ENCODE measurements at regions not wholly inside any gene's neighbourhood (a gene's known extent, or its start where the extent isn't known, plus 50 kb on each side); places are given as distances from the start of the nearest gene placed in this dataset.

- no peaks in the 10 kb centered on the region for H3K36me3 Mint-ChIP-seq
- no peak overlapping the region for H3K4me3 Mint-ChIP-seq
- no peaks in the 10 kb centered on the region for H3K4me1 Mint-ChIP-seq
- H3K9me3 Mint-ChIP-seq: peaks cover 12% of the 10 kb centered on the region
- peaks cover 2% of the 10 kb centered on the region for H3K27me3 Mint-ChIP-seq
- H3K27ac Mint-ChIP-seq: no peak overlapping the region
Measured at GRCh38 chr11:115767883-115768282, 263.7 kb upstream of the CADM1 start.

GRCh38 chr11:115767047-115767802 lies 263.0 kb upstream of the CADM1 start:
- peaks cover 12% of the 10 kb centered on the region for H3K9me3 Mint-ChIP-seq
- H3K27ac Mint-ChIP-seq: no peak overlapping the region
- no peaks in the 10 kb centered on the region for H3K4me1 Mint-ChIP-seq
- no peaks in the 10 kb centered on the region for H3K36me3 Mint-ChIP-seq
- H3K27me3 Mint-ChIP-seq: peaks cover 2% of the 10 kb centered on the region
- H3K4me3 Mint-ChIP-seq: no peak overlapping the region

- Mint-ChIP-seq H3K4me1 (no peaks in the 10 kb centered on the region), H3K27ac (no peak overlapping the region), H3K9me3 (peaks cover 10% of the 10 kb centered on the region)
Measured at GRCh38 chr11:115766561-115766960, 262.3 kb upstream of the CADM1 start.

GRCh38 chr11:115765803-115766239 lies 261.6 kb upstream of the CADM1 start:
- Mint-ChIP-seq H3K27me3 (peaks cover 6% of the 10 kb centered on the region), H3K4me3 (no peak overlapping the region), H3K27ac (no peak overlapping the region), H3K9me3 (peaks cover 2% of the 10 kb centered on the region), H3K4me1 (no peaks in the 10 kb centered on the region), H3K36me3 (no peaks in the 10 kb centered on the region)

More at GRCh38 chr11:115766561-115766960, 262.3 kb upstream of the CADM1 start:
- H3K27me3 Mint-ChIP-seq: peaks cover 6% of the 10 kb centered on the region
- H3K36me3 Mint-ChIP-seq: no peaks in the 10 kb centered on the region
- H3K4me3 Mint-ChIP-seq: no peak overlapping the region

- H3K4me1 Mint-ChIP-seq: no peaks in the 10 kb centered on the region
- no peak overlapping the region for H3K4me3 Mint-ChIP-seq
- H3K36me3 Mint-ChIP-seq: no peaks in the 10 kb centered on the region
- H3K27me3 Mint-ChIP-seq: peaks cover 6% of the 10 kb centered on the region
- no peaks in the 10 kb centered on the region for H3K9me3 Mint-ChIP-seq
- H3K27ac Mint-ChIP-seq: no peak overlapping the region
Measured at GRCh38 chr11:115764176-115764575, 260.0 kb upstream of the CADM1 start.

GRCh38 chr11:115761817-115762216 lies 257.6 kb upstream of the CADM1 start:
- Mint-ChIP-seq H3K27ac (no peak overlapping the region), H3K4me3 (no peak overlapping the region), H3K36me3 (no peaks in the 10 kb centered on the region), H3K27me3 (peaks cover 21% of the 10 kb centered on the region), H3K9me3 (no peaks in the 10 kb centered on the region), H3K4me1 (no peaks in the 10 kb centered on the region)

- Mint-ChIP-seq H3K36me3 (no peaks in the 10 kb centered on the region), H3K27me3 (peaks cover 23% of the 10 kb centered on the region), H3K4me1 (no peaks in the 10 kb centered on the region), H3K27ac (no peak overlapping the region), H3K9me3 (no peaks in the 10 kb centered on the region), H3K4me3 (no peak overlapping the region)
Measured at GRCh38 chr11:115761348-115761747, 257.1 kb upstream of the CADM1 start.

GRCh38 chr11:115760461-115761320 lies 256.5 kb upstream of the CADM1 start:
- Mint-ChIP-seq H3K36me3 (no peaks in the 10 kb centered on the region), H3K27ac (no peak overlapping the region), H3K27me3 (peaks cover 23% of the 10 kb centered on the region), H3K4me3 (no peak overlapping the region), H3K4me1 (no peaks in the 10 kb centered on the region), H3K9me3 (no peaks in the 10 kb centered on the region)

GRCh38 chr11:115759622-115760460 lies 255.6 kb upstream of the CADM1 start:
- Mint-ChIP-seq H3K36me3 (no peaks in the 10 kb centered on the region), H3K9me3 (no peaks in the 10 kb centered on the region), H3K27me3 (peaks cover 23% of the 10 kb centered on the region), H3K4me1 (no peaks in the 10 kb centered on the region), H3K27ac (no peak overlapping the region), H3K4me3 (no peak overlapping the region)

- peaks cover 23% of the 10 kb centered on the region for H3K27me3 Mint-ChIP-seq
- no peak overlapping the region for H3K4me3 Mint-ChIP-seq
- no peaks in the 10 kb centered on the region for H3K4me1 Mint-ChIP-seq
- no peaks in the 10 kb centered on the region for H3K9me3 Mint-ChIP-seq
- H3K36me3 Mint-ChIP-seq: no peaks in the 10 kb centered on the region
- no peak overlapping the region for H3K27ac Mint-ChIP-seq
Measured at GRCh38 chr11:115758011-115758410, 253.8 kb upstream of the CADM1 start.

GRCh38 chr11:115751243-115752015 lies 247.2 kb upstream of the CADM1 start:
- H3K27me3 Mint-ChIP-seq: peaks cover 4% of the 10 kb centered on the region
- H3K36me3 Mint-ChIP-seq: no peaks in the 10 kb centered on the region
- no peak overlapping the region for H3K27ac Mint-ChIP-seq
- no peak overlapping the region for H3K4me3 Mint-ChIP-seq
- no peaks in the 10 kb centered on the region for H3K4me1 Mint-ChIP-seq
- H3K9me3 Mint-ChIP-seq: no peaks in the 10 kb centered on the region

GRCh38 chr11:115745610-115746512 lies 241.6 kb upstream of the CADM1 start:
- Mint-ChIP-seq H3K27me3 (peaks cover 4% of the 10 kb centered on the region), H3K4me1 (no peaks in the 10 kb centered on the region), H3K36me3 (no peaks in the 10 kb centered on the region), H3K4me3 (no peak overlapping the region), H3K9me3 (no peaks in the 10 kb centered on the region), H3K27ac (no peak overlapping the region)

- Mint-ChIP-seq H3K27ac (no peak overlapping the region), H3K27me3 (peaks cover 4% of the 10 kb centered on the region), H3K4me3 (no peak overlapping the region), H3K9me3 (no peaks in the 10 kb centered on the region), H3K36me3 (no peaks in the 10 kb centered on the region), H3K4me1 (no peaks in the 10 kb centered on the region)
Measured at GRCh38 chr11:115745066-115745465, 240.9 kb upstream of the CADM1 start.

GRCh38 chr11:115743719-115744118 lies 239.5 kb upstream of the CADM1 start:
- peaks cover 4% of the 10 kb centered on the region for H3K27me3 Mint-ChIP-seq
- H3K4me3 Mint-ChIP-seq: no peak overlapping the region
- H3K36me3 Mint-ChIP-seq: no peaks in the 10 kb centered on the region
- H3K9me3 Mint-ChIP-seq: no peaks in the 10 kb centered on the region
- H3K4me1 Mint-ChIP-seq: no peaks in the 10 kb centered on the region
- H3K27ac Mint-ChIP-seq: no peak overlapping the region

All from activated naive CD4-positive, alpha-beta T cell treated with anti-CD3 and anti-CD28 coated beads, Interleukin-2, amount 50 U/mL, for 24 hours (primary cell).